Choroid plexus epithelial cell (primary cell): ENCODE measurements at regions not wholly inside any gene's neighbourhood (a gene's known extent, or its start where the extent isn't known, plus 50 kb on each side); places are given as distances from the start of the nearest gene placed in this dataset.

Experiments used
- DNase-seq: peaks from one replicate; pipeline ENCODE4 v3.0.0-alpha.2; 2010; ENCODE audit warnings: low read depth
- H3K4me3 ChIP-seq: 2 replicates; pipeline ENCODE4 v1.5.1; 2011; ENCODE audit warnings: low read depth, mild to moderate bottlenecking, control low read depth, low read length, moderate library complexity
- TF ChIP-seq, protein P1 (sequence below): conservative IDR thresholded peaks from 2 replicates; pipeline ENCODE4 v1.5.1; 2011; ENCODE audit warnings: low read depth, mild to moderate bottlenecking, control low read depth, inconsistent platforms, low read length, moderate library complexity

DNA sequence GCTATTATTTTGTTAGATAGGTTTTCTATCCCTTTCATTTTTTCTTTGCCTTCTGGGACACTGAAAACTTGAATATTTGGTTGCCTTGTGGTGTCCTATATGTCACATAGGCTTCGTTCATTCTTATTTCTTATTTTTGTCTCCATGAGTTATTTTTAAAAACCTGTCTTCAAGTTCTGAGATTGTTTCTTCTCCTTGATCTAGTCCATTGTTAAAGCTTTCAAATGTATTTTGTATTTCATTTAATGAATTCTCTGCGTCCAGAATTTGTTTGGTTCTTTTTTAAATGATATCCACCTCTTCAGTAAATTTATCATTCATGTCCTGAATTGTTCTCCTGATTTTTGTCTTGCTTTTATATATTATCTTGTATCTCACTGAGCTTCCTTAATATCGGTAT lies 243.2 kb upstream of the BMP2 start:
- DNase-seq = no peak
- TF ChIP-seq, protein P1, sequence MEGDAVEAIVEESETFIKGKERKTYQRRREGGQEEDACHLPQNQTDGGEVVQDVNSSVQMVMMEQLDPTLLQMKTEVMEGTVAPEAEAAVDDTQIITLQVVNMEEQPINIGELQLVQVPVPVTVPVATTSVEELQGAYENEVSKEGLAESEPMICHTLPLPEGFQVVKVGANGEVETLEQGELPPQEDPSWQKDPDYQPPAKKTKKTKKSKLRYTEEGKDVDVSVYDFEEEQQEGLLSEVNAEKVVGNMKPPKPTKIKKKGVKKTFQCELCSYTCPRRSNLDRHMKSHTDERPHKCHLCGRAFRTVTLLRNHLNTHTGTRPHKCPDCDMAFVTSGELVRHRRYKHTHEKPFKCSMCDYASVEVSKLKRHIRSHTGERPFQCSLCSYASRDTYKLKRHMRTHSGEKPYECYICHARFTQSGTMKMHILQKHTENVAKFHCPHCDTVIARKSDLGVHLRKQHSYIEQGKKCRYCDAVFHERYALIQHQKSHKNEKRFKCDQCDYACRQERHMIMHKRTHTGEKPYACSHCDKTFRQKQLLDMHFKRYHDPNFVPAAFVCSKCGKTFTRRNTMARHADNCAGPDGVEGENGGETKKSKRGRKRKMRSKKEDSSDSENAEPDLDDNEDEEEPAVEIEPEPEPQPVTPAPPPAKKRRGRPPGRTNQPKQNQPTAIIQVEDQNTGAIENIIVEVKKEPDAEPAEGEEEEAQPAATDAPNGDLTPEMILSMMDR = no peak
- no peak overlapping the region for H3K4me3 ChIP-seq

DNA sequence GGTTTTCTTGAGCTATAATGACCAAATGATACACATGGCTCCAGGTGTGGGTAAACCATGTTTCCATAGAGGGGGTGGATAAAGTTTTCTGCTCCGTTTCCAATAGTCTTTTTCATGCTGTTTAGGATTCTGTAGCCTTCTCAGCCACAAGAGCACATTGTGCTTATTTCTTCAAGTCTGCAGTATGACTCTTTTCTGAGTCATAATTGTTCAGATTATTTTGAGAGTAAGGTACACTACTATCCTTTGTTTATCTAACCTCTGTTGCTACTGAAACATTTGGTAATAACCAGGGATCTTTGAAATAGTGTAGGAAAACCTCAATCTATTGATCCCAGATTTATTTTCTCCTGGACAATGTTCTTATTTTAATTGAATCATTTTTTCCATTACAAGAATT lies 247.9 kb upstream of the BMP2 start:
- TF ChIP-seq, protein P1 = no peak
- DNase-seq = peak; percentile 84

DNA sequence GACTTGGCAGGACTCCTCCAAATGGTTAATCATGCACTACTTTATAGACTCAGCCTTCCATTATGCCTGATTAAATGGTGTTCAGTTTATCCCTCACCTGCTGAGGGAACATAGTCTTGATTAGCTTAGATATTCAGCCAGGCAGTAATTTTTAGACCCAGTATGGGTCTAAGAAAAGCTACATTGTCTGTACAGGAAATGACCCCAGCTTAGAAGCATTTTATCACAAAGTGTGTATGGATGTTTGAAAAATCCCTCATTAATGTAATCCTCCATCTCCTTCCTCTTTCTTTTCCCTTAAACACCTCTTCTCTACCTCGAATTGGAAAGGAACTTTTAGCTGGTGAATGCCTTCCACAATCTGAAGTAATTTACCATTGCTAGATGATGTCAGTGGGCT lies 252.2 kb upstream of the BMP2 start:
- DNase-seq = no peak
- no peak overlapping the region for H3K4me3 ChIP-seq
- TF ChIP-seq, protein P1 = no peak

More for the DNA sequence above, 247.9 kb upstream of the BMP2 start:
- no peak overlapping the region for H3K4me3 ChIP-seq

DNA sequence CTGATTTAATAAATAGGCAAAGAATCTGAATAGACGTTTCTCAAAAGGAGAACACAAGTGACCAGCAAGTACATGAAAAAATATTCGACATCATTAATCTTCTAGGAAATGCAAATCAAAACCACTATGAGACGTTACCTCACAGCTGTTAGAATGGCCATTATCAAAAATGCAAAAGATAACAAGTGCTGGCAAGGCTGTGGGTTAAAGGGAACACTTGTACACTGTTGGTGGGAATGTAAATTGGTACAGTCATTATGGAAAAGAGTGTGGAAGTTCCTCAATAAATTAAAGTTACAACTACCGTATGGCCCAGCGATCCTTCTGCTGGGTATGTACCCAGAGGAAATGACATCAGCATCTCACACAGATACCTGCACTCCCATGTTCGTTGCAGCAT lies 253.9 kb upstream of the BMP2 start:
- no peak for DNase-seq
- TF ChIP-seq, protein P1 = no peak
- no peak overlapping the region for H3K4me3 ChIP-seq

DNA sequence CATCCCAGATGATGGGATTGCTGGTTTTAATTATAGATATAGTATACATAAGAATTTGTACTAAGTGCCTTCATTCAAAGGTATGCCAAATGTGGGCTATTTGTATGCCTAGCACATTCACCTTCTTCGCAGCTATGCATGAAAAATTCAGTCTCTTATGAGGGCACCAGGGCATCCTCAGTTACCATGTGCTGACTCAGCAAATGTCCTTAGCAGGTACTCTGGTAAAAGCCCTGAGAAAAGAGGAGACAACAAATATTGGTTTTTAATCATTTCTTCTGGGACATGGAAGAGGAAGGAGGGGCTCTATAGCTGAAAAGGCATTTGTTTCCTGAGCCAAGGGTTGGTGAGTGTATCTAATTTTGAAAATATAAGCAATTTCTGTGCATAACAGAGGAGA lies 258.1 kb upstream of the BMP2 start:
- DNase-seq = no peak
- H3K4me3 ChIP-seq = no peak overlapping the region
- TF ChIP-seq, protein P1 = no peak

DNA sequence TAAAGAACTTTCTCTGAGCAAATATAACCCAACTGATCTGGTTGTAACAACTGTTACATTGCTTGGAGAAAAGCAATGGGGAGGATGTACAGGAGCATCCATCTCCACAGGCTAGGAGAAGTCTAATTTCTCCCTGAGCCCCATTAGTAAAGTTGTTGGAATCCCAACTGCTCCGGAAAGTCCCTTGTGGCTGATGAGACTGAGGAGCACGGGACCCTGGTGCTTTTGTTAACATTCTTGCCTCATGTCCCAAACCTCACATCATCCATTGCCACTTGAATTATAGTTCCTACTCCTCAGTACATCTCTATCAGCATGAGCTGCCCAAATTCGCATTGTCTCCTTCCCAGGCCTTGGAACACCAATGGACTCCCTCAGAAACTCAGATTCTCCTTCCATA lies 260.6 kb upstream of the BMP2 start:
- TF ChIP-seq, protein P1 = no peak
- no peak overlapping the region for H3K4me3 ChIP-seq

DNA sequence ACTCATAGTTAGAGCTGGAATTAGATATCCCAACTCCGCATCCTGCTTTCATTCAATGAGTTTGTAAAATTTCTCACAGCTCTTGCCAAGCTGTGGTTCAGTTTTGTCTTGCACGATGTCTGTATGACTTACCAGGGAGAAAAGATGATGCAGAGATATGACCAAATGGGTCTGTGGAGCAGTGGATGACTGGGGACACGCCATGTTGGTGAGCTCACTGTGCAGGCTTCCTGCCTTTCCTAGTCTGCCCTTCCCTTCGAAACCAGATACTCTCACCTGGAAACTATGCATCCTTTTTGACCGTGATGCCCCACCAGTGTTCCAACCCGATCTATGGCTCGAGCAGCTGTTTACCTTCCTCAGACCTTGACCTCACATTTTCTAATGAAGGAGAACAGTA lies 262.7 kb upstream of the BMP2 start:
- no peak overlapping the region for H3K4me3 ChIP-seq
- no peak for DNase-seq
- TF ChIP-seq, protein P1 = no peak

More for the DNA sequence above, 260.6 kb upstream of the BMP2 start:
- no peak for DNase-seq
